ENCODE measurements at regions not wholly inside any gene's neighbourhood (a gene's known extent, or its start where the extent isn't known, plus 50 kb on each side); places are given as distances from the start of the nearest gene placed in this dataset.
"Not testable (repeated sequence)": the region's sequence is repeated elsewhere in the genome, so short reads cannot be mapped to it uniquely, and the experiment has no call there.

DNA sequence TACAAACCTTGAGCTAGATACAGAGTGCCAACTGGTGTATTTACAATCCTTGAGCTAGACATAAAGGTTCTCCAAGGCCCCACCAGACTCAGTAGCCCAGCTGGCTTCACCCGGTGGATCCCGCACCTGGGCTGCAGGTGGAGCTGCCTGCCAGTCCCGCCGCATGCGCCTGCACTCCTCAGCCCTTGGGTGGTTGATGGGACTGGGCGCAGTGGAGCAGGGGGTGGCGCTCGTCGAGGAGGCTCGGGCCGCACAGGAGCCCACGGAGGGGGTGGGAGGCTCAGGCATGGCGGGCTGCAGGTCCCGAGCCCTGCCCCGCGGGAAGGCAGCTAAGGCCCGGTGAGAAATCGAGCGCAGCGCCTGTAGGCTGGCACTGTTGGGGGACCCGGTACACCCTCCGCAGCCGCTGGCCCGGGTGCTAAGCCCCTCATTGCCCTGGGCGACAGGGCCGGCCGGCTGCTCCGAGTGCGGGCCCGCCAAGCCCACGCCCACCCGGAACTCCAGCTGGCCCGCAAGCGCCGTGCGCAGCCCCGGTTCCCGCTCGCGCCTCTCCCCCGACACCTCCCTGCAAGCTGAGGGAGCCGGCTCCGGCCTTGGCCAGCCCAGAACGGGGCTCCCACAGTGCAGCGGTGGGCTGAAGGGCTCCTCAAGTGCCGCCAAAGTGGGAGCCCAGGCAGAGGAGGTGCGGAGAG, 116.5 kb upstream of the NEIL3 start:
- DNase-seq: not testable (repeated sequence)

DNA sequence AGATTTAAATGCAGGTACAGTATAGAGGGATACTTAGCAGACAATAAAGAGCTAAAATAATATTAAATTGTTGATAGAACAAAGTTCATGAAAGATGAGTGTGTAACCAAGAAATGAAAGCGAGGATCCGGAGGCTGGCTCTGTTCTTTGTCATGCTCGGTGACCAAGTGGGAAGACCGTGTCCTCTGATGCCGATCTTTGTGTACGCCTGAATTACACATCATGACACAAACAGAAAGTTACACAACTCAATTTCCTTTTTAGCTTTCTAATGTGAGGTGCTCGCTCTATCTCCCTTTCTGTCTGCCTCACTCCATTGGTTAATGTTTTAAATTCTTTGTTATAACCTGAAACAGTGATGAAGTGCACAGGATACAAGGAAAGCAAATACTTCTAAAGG, 114.8 kb upstream of the NEIL3 start:
- DNase-seq: no peak

DNA sequence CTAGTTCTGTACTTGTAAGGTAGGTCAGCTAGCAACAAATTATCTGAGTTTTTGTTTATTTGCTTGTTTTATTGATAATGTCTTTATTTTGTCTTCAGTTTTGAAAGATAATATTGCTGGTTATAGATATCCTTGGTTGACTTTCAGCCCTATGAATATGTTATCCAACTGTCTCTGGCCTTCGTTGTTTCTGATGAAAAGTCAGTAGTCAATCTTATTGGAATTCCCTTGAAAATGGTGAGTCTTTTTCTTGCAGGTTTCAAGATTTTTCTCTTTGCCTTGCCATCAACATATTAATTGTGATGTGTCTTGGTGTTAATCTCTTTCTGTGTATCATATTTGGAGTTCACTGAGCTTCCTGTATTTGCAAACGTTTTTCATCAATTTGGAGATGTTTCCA, 113.1 kb upstream of the NEIL3 start:
- no peak for DNase-seq

DNA sequence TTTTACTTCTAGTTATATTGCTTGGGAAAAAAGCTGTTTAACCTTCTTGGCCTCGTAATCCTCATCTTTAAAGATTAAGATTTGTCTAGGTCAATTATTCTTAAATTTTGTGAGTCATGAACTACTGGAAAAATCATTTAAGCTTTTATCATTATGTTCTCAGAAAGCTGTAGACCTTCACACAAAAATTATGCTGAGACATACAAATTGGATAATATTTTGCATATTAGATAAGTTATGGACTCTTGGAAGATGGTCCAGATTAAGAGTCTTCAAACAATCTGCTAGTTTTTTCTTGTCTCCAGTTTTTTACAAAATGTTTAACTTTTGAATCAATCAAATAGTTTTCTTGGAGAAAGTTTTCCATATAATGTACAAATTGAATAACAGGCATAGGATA, 108.1 kb upstream of the NEIL3 start:
- no peak for DNase-seq

DNA sequence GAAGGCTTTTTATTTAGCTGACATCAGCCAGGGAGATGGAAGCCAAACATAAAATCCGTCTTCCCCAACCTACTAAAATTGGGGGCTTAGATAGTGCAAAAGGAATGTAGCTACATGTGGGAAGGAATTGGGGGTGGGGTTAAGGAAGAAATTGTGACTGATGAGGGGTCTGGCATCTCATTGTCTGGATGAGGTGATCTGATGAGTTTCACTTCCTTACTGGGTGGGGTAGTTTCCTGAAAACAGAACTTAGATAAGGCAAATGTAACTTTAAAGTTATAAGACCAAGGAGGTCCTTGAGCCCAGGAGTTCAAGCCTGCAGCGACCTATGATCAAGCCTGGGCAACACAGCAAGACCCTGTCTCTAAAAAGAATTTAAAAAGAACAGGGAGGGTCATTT, 105.5 kb upstream of the NEIL3 start:
- DNase-seq: no peak

DNA sequence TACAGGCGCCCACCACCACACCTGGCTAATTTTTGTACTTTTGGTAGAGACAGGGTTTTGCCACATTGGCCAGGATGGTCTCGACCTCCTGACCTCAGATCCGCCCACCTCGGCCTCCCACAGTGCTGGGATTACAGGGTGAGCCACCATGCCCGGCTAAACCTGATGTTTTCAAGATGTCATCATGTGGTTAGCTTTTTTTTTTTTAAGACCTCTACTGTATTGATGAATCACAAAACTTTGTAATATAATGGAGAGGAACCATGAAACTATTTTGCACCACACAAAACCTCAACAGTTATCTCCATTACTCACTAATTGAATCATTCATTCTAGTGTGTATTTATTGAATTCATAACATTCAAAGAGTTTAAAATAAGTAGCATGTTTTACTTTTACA, 94.7 kb upstream of the NEIL3 start:
- DNase-seq: no peak

DNA sequence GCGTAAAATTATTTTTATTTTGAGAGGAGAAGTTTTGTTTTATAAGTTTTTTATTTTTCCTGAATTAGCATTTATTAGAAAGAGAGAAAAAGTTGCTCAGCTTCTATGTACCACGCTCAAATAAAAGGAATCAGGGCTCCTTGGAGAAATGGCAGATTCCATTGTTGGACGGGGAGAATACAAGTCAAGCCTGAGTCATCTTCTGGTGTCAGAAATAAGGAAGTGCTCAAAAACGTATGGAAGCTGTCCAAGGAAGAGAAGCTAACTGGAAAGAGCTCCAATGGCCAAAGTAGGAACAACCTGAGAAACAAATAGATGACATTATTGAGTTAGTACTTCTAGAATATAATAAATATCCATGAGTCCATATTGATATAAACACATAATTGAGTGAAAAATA, 89.3 kb upstream of the NEIL3 start:
- DNase-seq: no peak

DNA sequence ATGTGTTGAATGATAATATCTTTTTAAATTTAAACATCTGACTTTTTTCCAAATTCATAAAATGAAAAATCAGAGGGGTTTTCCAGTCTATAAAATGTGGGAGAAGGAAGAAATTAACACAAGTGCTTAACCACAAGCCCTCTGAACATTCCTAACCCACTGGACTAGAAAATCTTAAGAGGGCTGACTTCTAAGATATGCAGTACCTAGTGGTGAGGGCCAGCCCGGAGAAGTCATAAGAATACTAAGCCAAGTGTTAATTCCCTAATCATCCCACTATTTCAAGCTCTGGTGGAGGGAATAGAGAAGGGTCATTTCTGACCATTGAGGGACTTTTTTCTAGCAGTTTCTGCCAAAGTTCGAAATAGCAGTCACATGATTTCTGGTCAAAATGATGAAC, 86.9 kb upstream of the NEIL3 start:
- no peak for DNase-seq

DNA sequence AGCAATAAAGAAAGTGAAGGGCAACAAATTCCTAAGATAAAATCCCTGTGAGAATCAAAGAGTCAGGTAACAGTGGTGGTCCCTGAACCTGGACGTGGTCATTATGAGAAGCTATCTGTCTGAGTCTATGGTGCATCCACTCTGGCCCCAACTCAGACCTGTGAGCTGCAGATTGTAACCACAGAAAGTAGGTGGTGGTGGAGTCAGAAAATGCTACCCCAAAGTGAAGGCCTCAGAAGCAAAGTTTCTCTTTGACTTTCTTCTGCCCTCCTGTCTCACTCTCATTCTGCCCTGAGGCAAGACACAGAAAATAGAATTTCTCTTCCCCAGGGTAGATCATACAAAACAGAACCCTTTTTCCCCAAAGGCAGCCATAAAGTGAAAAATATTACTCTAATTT, 84.1 kb upstream of the NEIL3 start:
- no peak for DNase-seq

DNA sequence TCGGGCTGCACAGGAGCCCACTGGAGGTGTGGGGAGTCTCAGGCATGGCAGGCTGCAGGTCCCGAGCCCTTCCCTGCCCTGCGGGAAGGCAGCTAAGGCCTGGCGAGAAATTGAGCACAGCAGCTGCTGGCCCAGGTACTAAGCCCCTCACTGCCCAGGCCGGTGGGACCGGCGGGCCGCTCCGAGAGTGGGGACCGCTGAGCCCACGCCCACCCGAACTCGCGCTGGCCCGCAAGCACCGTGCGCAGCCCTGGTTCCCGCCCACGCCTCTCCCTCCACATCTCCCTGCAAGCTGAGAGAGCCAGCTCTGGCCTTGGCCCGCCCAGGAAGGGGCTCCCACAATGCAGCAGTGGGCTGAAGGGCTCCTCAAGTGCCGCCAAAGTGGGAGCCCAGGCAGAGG, 82.0 kb upstream of the NEIL3 start:
- no peak for DNase-seq

DNA sequence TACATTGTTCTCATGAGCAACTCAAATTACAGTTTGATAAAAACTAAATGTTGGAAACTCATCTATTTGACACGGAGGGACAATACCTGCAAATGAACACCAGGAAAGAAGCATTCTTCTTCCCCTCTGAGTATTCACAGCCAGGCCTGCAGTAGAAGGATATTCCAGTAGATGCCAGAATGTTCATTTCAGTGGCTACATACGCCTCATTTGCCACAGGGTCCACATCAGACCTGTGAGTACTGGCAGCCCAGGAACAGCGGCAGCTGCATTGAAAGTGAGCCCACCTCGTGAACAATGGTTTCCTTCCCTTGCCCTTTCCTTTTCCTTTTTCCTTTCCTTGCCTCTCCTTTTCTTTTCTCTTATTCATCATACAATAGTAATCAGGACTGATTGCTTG, 81.1 kb upstream of the NEIL3 start:
- no peak for DNase-seq

DNA sequence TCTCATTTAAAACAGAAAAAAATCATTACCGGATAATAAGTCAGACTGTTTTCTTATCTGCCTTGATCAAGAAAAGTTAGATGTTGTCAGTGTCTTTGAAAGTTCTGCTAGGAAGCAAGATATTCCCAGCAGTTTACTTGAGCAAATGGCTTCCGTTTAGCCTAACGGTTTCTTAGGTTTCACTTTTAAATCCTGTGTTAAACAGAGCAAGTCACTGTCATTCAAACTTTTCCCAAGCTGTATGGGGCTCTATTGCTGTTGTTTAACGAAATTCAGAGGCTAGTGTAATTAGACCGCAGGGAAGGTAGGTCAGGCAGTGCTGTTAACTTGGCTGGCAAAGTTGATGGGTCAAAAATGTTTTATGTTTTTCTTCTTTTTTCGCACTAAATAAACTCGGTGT, 80.3 kb upstream of the NEIL3 start:
- DNase-seq: no peak

DNA sequence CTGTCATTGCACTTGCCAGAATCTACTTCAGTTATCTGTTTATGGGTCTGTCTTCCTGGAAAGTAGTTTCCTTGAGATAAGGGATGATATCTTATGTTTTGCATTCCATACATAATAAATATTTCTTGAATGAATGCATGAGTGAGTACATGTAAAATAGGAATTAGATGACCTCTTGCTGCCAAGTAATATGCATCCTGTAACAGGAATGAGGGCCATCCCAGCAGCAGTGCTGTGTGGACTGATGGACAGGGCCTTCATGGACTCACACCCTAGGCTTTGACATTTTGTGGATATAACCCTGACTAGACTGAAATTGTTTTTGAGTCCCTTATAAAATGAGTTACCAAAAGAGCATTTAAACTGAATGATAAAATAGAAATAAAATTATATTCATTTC, 77.2 kb upstream of the NEIL3 start:
- DNase-seq: no peak

DNA sequence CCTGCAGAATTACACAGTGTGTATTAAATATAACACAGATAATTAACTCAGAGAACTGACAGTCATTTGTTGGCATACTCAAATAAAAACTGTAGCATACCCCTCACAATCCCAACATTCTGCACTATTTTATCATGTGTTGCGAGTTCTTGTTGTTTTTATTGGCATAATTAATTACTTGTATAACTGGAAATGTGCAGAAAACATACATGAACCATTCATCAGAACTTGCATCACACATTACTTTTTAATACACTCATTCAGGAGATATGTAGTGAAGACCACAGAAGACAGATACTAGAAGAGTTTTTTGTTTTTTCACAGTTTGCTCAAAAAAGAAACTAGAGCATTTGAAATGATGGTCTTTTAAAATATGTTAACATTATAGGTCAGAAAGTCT, 74.6 kb upstream of the NEIL3 start:
- no peak for DNase-seq

DNA sequence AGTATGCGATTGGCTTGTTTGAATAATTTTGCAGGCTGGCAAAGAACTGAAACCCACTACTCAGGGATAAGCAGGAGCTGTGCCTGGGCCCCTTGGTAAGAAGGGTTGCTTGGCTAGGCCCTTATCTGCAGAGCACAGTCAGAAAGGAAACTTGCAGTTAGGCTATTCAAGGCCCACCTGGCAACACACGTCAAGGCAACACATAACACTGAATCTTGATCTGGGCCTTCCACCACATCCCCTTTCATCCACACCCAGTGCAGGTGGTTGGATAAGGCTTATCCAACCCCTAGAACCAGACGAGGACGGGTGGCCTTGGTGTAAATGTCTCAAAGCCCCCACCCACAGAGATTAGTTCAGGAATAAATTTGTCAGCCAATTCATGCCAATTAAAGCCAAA, 72.8 kb upstream of the NEIL3 start:
- peak; percentile 28 for DNase-seq

DNA sequence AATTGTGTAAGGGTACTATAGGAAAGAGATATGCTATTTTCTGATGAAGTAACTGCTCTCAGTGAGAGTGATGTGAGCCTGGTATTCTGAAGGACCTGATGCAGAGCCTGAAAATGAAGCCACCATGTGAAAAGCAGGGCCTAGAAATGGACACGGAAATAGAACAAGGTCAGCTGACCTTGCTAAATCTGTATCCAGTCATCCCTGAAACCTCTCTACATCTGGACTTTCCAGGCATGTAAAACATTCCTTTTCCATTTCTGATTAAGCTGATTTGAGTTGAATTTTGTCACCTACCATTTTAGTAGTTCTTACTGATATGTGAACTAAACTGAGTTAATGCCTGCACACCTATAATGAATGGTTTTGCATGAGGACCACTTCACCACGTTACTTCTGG, 72.4 kb upstream of the NEIL3 start:
- no peak for DNase-seq

DNA sequence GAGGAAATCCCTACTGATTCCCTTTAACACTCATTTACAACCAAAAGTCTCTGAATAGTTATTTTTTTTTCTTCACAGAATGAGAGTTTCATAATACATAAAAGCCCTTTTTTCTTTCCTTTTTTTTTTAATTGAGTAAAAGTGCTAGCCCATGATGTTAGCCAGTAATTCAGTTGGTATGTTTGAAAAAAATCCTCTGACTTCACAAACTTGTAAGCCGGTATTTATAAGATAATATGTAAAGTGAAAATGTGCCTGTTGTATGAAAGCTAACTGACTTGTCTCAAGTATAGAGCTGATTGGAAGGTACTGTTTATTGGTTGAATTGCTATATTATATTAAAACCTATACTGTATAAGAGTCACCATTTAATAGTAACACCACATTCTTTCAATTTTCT, 70.2 kb upstream of the NEIL3 start:
- no peak for DNase-seq

DNA sequence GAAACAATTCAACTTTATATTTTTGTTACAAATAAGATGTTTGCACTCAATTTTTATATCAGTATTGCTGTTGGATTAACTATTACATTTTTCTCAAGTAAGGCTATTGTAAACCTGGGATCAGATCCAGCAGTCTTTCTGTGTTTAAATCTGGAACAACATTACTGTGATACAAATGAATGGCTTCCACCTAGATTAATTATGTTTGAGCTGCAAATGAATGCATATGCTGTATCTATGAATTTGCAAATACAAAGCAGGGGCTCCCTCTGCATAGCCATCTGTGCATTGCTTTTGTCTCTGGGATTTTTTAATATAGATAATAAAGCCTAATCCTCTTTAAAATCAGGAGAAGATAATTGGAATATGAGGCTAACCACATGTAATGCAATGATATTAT, 69.8 kb upstream of the NEIL3 start:
- DNase-seq: no peak

DNA sequence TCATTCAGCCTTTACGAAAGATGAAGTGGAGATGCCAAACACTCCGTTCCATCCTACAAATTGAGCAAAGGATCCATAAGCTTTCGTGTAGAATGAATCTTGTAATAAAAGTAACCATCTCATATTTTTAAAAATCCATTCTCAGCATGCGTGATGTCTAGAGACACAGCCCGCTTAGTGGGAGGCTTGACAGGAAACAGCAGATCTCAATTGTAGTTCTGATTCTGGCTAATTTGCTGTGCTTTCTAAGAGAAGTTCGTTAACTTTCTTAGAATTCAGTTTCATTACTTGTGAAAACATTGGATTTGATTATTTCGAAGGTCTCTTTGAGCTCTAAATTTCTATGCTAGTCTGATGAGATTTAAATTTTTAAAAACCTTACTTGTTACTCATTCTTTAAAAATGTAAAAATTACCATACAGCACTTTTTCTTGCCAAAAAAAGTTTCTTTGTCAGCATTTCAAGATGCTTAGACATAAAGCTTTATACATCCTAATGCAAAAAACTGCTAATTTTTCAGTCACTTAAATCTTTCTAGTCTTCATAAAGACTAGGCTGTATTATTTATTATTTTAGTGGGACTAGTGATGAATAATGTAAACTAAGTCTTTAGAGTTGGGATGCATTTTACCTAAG, 66.9 kb upstream of the NEIL3 start:
- no peak for DNase-seq

DNA sequence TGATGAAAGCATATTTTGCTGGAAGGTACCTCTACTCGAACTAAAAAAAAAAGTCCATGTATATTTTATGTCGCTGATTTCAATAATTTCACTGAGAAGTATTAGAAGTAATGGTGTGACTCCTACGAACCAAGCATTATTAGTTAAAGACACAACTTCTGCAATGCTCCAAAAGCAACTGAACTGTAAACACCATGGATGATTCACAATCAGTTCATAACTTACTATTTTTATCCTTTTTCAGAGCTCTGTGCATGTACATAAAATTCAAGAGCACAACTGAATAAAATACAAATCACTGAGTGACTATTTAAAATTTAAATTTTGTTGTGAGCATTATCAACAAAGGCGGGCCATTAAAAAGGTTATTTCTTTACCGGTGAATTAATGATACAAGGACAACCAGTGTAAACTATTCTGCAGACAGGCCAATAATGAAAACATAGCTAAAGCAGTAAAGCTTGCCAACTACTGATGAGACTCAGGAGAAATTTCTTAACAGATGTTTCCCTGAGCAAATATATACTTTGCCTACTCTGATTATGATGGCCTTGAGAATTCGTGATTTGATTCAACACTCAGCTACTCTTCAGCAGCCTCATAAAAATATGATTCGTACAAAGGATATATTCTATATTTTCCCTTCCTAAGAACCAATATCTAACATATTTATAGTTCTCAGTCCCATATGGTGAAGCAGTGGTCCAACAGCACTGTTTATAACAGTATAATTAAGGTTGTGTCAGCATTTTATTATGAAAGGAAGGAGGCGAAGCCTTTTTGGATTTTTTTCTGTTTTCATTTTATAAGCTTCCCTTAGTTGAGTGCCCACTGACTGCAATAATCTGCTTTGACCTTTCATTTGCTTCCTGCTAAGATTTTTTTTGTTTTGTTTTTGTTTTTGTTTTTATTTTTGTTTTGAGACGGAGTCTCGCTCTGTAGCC, 62.8 kb upstream of the NEIL3 start:
- DNase-seq: no peak

DNA sequence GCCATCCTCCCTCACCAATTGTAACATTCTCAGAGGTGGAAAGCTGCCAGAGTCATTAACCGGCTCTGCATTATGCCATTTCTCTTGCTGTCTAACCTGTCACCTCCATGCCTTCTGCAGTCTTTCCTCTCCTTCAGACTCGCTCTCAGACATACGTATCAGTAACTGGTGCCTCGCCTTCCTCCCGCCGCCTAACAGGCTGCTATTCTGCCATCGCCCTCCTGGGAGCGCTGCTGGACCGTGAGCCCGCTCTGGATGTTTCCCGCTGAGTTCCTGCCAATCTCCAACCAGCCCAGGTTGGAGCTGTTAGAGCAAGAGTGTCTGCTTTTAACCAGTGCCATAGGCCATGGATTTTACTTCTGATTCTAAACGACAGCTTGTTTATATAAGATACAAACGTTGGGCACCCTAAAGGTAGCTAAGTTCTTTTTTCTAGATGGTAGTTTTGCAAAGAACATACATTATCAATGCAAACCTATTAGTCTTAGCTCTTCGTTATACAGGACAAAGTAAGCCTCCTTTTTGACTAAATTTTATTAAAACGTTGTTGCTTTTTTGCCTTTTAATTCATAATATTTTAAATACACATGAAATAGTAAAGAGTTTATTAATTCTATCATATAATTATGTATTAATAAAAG, 59.5 kb upstream of the NEIL3 start:
- DNase-seq: peak; percentile 80

DNA sequence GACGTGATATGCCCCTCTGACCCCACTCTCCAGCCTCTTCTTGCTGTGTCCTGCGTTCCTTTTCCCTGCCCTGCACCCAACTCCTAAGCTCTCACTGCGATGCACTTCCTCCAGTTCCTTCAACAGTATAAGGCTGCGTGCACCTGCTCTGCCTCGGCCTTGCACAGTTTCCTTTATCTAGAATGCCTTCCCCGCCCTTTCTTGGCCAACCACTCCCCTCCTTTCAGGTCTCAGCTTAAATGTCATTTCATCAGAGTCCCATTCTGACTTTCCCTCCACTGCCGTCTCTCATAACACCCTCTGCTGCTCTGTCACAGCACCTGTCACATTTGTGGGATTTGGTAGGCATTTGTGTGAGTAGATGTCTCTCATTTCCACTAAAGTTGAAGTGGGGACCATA, 58.4 kb upstream of the NEIL3 start:
- peak; percentile 21 for DNase-seq

DNA sequence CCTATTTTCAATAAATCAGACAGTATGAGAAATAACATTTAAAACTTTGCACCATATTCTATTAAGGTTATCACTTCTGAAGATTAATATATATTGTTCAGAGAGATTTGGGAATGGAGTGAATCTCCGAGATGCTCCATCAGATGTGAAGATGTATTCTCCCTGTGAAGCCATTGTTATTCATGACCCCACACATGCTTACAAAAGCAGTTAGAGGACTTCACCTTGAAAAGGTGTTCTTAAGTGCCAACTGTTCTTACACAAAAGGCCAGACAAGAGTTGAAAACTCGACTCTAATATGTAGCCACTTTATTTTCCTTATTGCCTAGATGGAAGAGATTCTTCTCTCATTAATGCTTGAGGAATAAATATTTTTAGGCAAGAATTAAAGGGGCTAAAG, 54.3 kb upstream of the NEIL3 start:
- no peak for DNase-seq

DNA sequence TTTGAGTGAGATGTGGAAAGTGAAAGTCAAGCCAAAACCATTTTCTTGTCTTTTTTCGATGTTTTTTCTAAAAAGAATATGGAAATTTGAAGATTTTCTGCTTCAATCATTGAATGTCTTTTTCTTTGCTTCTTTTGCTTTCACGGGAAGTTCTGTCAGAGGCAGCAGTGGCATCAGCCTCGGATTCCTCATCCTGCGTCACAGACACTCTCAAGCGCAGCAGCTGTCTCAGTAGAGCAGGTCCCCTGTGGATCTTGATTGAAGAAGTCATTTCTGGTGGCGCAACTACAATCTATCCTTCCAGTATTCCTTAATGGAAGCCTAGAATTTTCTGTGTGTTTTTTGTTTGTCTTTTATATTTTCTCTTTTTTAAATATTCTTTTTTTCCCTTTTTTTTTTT, 52.7 kb upstream of the NEIL3 start:
- no peak for DNase-seq

Data from hematopoietic multipotent progenitor cell treated with erythropoietin and hydrocortisone succinate and interleukin-3 and kit ligand, for 6 days (in vitro differentiated cells).